Suppressor macrophage treated with lipopolysaccharide for 4 hours (primary cell): ENCODE measurements at regions not wholly inside any gene's neighbourhood (a gene's known extent, or its start where the extent isn't known, plus 50 kb on each side); places are given as distances from the start of the nearest gene placed in this dataset.
"Not testable (repeated sequence)": the region's sequence is repeated elsewhere in the genome, so short reads cannot be mapped to it uniquely, and the experiment has no call there.

ENCODE experiments used
- DNase-seq: peaks from one replicate; pipeline ENCODE4 v3.0.0-alpha.2; 2020

DNA sequence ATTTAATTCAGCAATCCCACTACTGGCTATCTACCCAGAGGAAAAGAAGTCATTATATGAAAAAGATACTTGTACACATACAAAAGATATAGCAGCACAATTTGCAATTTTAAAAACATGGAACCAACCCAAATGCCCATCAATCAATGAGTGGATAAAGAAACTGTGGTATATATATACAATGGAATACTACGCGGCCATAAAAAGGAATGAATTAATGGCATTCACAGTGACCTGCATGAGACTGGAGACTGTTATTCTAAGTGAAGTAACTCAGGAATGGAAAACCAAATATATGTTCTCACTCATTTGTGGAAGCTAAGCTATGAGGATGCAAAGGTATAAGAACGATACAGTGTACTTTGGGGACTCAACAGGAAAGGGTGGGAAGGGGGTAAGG, 102.8 kb upstream of the KCNMA1 start:
- DNase-seq, result not testable (repeated sequence)

DNA sequence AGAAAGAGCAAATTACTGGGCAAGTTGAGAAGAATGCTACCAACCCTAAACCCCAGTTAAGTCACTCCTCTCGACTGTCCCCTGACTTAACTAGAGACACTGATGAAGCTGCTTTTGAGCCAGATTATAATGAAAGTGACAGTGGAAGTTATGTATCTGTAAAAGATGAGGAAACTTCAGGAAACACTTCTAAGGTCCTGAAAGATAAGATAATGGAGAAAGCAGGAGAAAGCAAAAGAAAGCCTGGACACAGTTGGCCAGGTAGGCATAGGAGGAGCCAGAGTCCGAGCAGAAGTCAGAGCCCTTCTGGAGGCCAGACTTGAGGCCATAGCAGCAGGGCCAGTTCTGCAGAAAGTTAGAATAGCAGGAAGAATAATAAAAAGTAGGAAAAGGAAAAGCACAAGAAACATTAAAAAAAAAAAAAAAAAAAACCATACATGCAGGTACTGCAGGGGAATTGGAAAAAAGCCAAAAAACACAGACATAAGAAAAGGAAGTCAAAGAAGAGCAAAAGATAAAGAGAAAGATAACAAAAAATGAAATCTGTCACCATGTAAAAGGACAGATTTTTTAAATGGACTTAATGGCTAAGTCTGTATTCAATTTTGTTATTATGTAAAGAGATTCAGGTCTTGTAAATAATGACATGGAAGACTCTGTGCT, 101.0 kb upstream of the KCNMA1 start:
- DNase-seq, result no peak

DNA sequence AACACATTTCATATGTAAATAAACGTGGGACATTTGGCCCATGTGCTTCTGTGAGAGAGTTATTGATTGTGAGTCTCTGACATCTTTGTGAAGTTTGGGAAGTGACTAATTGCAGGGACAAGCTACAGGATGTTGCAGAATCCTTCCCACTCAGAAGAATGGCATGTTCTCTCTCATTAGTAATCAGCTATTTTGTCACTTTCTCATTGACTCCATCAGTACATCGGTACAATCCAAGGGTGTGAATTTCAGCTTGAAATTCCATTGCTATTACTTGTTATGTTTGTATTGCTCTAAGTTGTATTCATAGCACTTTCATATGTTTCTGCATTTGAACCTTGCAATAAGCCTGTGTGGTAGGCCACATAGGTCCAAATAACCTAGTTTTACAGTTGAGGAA, 100.0 kb upstream of the KCNMA1 start:
- no peak for DNase-seq

DNA sequence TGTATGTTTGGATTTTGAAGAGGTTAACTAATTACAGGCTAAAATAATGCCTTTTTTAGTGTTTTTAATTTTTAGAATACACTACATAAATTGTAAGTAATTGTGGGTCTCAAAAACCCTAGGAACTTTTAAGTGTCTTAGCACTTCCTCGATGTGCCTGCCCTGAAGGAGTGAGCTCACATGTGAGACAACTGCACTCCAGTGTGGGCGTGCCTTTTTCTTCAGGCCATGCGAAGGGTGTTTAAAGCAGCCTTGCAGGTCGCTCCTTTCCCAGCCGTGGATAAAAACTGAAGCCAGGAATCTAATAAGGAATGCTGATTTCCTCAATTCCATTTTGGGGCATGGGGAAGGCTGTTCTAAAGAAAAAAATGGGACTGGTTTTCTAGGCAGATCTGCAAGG, 97.5 kb upstream of the KCNMA1 start:
- DNase-seq, result not testable (repeated sequence)

DNA sequence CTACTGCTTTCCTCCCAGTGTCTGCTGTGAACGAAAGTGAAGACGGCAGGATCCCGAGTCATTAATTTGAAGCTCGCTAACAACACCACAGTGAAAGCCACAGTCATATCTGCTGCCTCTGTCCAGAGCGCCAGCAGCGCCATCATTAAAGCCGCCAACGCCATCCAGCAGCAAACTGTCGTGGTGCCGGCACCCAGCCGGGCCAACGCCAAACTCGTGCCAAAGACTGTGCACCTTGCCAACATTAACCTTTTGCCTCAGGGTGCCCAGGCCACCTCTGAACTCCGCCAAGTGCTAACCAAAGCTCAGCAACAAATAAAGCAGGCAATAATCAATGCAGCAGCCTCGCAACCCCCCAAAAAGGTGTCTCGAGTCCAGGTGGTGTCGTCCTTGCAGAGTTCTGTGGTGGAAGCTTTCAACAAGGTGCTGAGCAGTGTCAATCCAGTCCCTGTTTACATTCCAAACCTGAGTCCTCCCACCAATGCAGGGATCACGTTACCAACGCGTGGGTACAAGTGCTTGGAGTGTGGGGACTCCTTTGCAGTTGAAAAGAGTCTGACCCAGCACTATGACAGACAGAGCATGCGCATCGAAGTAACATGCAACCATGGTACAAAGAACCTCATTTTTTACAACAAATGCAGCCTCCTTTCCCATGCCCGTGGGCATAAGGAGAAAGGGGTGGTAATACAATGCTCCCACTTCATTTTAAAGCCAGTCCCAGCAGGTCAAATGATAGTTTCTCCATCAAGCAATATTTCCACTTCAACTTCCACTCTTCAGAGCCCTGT, 94.8 kb upstream of the KCNMA1 start:
- DNase-seq, result no peak

DNA sequence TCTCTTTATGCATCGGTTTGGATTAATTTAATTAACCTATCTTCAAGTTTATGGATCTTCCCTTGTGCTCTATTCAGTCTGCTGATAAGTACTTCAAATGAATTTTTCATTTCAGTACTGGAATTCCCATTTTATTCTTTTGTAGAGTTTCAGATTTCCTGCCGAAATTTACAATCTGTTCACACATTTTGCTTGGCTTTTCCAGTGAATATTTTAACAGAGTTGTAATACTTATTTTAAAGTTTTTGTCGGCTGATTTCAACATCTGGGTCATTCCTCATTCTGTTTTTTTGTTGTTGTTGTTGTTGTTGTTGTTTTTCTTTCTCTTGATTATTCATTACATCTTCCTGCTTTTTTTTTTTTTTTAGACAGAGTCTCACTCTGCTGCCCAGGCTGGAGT, 89.9 kb upstream of the KCNMA1 start:
- DNase-seq, result no peak

DNA sequence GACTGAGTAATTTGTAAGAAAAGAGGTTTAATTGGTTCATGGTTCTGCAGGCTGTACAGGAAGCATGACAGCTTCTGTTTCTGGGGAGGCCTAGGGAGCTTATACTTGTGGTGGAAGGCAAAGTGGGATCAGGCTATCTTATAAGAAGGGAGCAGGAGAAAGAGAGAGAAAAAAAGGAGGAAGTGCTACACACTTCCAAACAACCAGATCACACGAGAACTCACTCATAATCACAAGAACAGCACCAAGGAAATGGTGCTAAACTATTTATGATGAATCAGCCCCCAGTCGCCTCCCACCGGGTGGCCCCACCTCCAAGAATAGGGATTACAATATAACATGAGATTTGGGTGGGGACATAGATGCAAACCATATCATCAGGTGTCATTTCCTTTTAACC, 89.1 kb upstream of the KCNMA1 start:
- DNase-seq, result no peak

DNA sequence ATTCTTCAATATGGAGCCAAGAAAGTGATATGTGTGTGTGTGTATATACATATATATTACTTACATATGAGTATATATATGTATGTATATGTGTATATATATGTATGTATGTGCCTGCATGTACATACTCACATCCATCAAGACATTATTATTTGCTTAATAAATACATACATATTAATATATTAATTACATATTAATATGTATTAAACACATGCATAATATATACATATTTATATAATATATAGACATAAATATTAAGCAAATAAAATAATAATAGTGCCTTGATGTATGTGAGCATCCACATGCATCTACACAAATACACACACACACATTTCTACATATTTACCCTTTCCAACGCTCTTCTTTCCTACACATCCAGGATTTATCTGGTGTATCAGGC, 88.7 kb upstream of the KCNMA1 start:
- no peak for DNase-seq

DNA sequence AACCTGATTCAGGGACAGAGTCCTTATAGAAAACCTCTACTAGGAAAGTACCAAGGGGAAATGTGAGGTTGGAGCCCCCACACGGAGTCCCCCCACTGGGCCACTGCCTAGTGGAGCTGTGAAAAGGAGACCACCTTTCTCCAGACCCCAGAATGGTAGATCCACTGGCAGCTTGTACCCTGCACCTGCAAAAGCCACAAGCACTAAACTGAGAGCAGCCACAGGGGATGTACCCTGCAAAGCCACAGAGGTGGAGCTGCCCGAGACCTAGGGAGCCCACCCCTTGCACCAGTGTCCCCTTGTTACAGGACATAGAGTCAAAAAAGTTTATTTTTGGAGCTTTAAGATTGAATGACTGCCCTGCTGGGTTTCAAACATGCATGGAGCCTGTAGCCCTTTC, 87.2 kb upstream of the KCNMA1 start:
- DNase-seq, result no peak

DNA sequence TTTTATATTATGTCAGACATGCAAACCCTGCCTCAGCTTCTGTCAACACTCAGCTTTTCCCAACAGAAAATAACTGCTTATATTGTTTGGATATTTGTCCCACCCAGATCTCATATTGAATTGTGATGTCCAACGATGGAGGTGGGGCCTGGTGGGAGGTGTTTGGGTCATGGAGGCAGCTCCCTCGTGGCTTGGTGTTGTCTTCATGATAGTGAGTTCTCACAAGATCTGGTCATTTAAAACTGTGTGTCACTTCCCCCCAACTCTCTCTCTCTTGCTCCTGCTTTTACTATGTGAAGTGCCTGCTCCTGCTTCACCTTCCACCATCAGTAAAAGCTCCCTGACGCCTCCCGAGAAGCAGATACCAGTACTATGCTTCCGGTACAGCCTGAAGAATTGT, 85.8 kb upstream of the KCNMA1 start:
- DNase-seq, result no peak

DNA sequence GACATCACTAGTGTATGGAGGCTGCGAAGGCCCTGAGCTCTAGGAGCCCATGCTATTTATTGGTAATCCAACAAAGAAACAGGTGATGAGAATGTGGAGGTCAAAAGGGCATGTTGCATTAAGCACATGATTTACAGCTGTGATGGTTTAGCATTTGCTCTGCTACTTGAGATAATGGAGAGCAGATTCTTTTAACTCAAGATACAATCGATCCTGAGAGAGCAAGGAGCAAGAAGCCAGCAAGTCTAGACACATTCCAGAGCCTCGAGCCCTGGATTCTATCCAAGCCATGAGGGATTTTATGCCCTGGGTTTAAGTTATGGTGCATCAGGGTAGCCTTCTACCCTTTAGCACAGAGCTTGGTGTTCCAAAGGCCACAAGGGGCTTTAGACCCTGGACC, 85.3 kb upstream of the KCNMA1 start:
- DNase-seq, result not testable (repeated sequence)

DNA sequence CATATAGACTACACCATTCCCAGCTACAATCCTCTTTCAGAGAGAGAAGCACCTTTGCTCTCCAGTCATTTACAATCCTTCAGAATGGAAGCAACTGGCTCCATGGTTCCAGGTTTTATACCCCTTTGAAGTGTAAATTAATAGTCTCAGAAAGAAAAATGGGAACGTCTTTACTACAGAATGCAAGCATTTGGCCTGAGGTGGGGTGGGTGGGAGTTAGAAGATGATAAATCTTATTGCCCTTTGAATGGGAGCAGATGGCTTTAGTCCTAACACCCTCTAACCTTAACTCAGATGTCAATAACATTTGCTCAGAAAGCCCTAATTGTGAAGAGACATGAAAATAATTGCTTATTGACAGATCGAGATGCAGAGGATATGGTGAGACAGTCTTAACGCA, 84.2 kb upstream of the KCNMA1 start:
- no peak for DNase-seq

DNA sequence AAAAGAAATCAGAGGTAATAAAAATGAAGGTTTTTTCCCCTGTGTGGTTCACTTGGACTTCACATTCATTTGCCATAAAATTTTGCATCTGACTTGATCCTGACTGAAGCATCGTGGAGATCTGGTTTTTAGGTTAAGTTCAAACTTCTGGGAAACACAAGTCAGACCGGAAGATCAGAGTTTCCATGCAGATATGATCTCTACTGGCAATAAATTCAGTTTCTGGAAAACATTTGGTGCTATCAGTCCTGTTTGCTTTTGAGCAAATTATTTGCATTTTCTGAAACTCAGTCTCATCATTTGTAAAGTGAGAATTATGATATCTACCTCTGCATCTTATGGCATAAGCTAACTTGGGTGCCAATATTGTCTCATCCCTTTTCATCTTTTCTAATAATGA, 81.3 kb upstream of the KCNMA1 start:
- no peak for DNase-seq

DNA sequence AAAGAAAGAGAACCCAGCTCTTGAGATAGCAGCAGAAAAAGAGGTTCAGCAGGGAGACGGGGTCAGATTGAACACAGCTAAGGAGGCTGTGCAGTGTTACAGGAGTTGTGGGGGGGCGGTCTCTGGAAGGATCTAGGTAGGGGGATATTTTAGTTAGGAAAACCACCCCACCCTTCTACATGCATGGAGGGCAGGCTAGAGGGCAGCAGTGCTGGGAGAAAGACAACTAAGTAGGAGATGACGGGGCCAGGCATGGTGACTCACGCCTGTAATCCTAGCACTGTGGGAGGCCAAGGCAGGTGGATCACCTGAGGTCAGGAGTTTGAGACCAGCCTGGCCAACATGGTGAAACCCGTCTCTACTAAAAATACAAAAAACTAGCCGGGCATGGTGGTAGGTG, 80.7 kb upstream of the KCNMA1 start:
- DNase-seq, result not testable (repeated sequence)

DNA sequence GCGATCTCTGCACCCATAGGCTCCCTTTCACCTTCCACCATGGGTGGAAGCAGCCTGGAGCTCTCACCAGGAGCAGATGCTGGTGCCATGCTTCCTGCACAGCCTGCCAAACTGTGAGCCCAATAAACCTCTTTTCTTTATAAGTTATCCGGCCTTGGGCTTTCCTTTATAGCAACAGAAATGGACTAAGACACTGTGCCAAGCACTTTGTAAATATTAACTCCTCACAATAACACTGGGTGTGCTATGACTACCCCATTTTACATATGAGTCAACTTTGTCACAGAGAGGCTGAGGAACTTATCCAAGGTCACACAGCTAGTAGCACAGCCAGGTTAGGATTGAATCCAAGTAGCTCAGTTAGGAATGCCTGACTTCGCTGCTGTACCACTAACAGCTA, 79.7 kb upstream of the KCNMA1 start:
- DNase-seq, result no peak

DNA sequence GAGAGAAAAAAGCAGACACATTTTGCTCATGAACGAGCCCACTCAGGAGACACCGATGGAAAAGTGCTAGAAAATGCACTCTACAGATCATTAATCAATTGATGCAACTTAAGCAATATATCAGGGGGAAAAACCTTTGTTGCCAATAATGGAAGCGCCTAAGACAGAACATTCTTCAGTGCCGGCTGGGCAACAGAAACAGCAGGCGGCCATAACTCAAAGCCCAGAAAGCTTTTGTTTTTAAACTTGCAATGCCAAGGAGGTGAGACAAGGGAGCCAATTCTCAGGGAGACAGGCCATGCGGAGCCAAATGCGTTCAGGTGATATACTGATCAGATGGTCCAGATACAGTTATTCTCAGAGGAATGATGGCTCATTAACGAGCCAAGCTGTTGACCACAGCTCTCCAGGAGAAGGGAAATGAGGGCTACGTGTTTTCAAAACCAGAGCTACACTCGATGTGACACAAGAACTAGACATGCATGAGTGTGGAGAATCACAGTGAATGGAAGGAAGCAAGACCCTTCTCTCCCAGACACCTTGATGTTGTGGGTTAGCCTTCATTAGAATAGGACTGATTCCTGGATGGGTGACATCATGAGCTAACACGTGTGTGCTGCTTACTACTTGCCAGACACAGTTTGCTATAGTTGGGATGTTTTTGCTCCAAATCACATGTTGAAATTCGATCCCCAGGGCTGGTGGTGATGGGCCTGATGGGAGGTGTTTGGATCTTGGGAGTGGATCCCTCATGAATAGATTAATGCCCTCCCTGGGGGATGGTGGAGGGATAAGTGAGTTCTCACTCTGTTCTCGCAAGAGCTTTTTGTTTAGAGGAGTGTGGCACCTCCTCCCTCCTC, 79.1 kb upstream of the KCNMA1 start:
- no peak for DNase-seq

DNA sequence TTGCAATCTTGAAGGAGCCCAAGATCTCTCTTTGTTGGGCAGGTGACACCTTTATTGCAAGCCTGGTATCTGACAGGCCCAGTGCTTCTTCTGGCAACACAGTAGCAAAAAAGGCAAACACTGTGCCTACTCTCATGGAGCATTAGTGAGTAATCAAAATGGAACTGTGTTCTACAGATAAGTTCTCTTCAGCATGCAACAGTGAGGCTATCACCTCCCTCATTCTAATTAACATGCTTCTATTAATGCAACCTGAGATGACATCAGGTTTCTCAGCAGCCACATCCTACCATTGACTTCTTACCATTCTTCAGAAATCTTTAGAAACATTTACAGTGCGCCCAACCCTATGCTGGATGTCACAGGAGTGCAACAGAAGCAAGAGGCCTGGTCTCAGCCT, 77.9 kb upstream of the KCNMA1 start:
- no peak for DNase-seq

DNA sequence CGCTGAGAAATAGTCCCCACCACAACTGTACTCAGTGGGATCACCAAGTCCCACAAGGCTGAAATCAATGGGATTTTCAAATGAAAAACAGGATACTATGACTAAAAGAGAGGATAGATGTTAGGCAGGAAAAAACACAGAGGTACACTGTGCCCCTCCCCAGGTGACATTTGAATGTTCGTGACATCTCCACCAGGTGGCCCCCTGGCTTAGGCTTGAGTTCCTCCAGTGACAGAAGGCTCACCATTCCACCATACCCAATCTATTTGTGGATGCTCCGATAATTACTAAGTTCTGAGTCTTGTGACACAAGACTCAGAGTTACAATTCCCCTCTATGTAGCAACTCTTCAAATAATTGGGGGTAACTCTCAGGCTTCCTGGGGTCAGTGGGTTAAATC, 77.5 kb upstream of the KCNMA1 start:
- no peak for DNase-seq

DNA sequence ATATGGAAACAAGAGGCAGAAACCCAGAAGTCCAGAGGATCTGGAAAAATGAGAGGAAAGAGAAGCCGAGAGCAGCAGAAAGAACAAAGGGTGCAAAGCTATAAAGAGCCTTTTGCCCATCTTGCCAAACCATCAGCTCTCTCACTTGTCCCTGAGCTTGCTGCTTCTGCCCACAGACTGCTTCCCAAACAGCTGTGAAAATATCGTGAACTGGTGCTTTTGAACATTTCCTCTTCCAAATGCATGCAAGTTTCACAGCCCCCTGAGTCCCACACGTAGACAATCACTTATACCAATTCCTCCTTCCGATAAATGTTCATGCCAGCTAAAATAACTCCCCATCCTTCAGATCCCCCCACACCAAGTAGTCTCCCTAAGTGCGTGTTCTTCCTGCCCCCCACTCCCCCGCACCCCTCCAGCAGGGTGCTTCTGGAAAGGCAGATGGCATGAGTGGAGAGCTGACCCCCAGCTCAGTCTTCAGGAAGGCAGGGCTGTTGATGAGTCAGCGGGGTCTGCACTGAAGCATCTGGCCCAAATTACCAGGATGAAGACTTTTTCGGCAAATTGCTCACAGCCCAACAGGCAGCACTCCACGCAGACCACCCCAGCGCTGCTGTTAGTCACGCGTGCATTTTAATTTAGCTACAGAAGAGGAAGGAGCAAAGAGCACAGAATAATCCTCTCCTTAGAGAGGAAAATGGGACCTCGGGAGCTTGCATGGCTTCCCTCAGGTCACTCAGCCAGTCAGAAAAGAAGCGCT, 76.1 kb upstream of the KCNMA1 start:
- no peak for DNase-seq

DNA sequence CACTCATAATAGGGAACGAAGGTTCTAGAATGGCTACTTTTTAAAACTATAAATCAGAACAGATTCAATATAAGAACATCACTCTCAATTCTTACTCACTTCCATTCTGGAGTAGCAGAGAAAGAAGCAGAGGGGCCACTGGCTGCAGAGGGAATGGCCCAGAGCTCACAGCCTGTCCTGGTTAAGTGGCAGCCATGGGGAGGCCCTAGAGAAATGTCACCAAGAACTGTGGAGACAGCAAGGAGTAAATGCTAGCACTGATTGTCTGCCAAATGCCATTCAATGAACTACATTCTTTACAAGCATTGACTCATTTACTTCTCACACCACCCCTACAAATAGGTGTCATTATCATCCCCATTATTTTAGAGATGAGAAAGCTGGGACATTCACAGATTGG, 74.6 kb upstream of the KCNMA1 start:
- DNase-seq, result no peak

DNA sequence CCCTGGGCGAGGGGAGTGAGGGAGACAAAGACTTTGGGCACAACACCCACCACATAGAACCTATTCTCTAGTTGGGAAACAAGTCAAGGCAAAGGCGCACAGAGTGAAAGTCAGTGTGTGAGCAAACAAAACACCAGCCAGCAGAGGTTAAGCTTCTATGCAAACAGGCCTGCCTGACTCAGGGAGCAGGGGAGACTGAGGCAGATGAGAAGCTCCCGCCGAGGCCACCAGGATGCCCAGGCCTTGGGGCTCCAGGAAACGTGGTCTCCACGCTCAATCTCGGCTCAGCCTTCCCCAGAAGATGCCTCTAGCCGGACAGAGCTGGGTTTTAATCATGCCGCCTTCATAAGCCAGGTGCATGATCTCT, 74.1 kb upstream of the KCNMA1 start:
- DNase-seq, result no peak

DNA sequence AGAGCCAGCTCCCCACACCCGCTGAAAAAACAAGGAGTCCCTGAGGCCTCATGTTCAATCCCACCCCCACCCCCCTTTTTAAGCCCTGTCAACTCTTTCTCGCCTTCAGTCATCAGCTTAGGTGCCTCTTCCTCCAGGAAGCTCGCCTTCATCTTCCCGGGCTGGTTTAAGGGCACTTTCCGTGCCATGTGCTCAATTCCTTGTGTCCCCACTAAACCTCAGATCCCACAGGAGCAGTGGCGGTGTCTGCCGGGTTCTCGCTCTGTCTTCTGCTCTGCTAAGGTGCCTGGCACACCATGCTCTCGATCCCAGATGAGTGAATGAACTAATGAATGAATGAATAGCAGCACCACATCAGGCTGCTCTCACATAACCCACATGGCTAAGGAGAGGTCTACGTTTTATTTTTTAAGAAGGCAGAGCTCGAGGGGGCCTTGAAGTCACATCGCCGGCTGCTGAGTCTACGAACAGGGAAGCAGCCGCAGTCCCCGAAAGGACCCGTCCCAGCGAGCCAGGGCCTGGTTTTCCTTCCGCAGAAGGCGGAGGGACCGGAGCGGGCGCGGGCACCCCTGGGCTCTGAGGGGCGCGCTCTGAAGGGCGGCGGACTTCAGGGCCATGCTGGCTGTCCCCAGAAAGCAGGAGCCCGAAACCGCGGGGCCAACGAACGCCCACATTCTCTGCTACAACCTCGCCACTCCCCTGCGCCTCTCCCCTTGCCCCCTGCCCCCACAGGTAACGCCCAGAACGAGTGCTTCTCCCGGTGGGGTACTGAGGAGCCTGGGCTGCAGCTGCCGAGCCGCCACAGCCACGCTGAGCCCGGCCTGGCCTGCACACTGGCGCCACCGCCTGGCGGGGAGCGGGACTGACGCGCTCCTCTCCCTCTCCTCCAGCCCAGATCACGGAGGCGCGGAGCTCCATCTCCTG, 73.4 kb upstream of the KCNMA1 start:
- peak; percentile 81 for DNase-seq
